ENCODE measurements at regions not wholly inside any gene's neighbourhood (a gene's known extent, or its start where the extent isn't known, plus 50 kb on each side); places are given as distances from the start of the nearest gene placed in this dataset.

DNA sequence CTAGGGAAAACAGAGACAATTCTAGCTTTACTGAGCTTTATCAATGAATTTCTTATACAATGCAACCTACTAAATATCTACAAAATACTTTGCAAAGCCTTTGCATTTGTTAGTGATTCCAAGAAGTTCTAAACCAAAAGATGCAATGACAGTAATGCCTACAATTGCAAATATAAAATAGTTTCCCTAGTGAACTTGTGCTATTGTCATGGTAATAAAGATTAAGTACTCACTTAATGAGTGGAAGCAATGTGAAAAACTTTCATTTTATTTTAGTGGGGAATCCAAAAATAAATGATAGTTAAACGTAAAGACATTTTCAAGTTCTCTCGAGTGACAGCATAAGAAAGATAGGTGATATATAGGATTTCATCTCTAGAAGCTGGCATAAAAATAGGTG is 270.5 kb upstream of the CTNND2 start:
- ChIA-PET CTCF (interaction anchor here (0.6 kb wide), 1 partner anchor 98 kb away, joined by 3 read pairs; no protein-coding TSS in a partner anchor), POLR2A (no interaction called here)
- H3K27ac Mint-ChIP-seq, result peak overlapping the region; percentile 85
- TF ChIP-seq, protein P1, sequence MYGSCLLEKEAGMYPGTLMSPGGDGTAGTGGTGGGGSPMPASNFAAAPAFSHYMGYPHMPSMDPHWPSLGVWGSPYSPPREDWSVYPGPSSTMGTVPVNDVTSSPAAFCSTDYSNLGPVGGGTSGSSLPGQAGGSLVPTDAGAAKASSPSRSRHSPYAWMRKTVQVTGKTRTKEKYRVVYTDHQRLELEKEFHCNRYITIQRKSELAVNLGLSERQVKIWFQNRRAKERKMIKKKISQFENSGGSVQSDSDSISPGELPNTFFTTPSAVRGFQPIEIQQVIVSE (CRISPR knock-in tag; IDR thresholded peaks at IDR 0.05; ENCODE audit: borderline replicate concordance), result no peak
- TF ChIP-seq, protein P2, sequence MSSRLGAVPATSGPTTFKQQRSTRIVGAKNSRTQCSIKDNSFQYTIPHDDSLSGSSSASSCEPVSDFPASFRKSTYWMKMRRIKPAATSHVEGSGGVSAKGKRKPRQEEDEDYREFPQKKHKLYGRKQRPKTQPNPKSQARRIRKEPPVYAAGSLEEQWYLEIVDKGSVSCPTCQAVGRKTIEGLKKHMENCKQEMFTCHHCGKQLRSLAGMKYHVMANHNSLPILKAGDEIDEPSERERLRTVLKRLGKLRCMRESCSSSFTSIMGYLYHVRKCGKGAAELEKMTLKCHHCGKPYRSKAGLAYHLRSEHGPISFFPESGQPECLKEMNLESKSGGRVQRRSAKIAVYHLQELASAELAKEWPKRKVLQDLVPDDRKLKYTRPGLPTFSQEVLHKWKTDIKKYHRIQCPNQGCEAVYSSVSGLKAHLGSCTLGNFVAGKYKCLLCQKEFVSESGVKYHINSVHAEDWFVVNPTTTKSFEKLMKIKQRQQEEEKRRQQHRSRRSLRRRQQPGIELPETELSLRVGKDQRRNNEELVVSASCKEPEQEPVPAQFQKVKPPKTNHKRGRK (CRISPR knock-in tag; IDR thresholded peaks at IDR 0.05; ENCODE audit: borderline replicate concordance), result no peak
- TF ChIP-seq, protein P3, sequence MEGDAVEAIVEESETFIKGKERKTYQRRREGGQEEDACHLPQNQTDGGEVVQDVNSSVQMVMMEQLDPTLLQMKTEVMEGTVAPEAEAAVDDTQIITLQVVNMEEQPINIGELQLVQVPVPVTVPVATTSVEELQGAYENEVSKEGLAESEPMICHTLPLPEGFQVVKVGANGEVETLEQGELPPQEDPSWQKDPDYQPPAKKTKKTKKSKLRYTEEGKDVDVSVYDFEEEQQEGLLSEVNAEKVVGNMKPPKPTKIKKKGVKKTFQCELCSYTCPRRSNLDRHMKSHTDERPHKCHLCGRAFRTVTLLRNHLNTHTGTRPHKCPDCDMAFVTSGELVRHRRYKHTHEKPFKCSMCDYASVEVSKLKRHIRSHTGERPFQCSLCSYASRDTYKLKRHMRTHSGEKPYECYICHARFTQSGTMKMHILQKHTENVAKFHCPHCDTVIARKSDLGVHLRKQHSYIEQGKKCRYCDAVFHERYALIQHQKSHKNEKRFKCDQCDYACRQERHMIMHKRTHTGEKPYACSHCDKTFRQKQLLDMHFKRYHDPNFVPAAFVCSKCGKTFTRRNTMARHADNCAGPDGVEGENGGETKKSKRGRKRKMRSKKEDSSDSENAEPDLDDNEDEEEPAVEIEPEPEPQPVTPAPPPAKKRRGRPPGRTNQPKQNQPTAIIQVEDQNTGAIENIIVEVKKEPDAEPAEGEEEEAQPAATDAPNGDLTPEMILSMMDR (IDR thresholded peaks at IDR 0.05), result no peak
- TF ChIP-seq PRRX2 (CRISPR knock-in tag; IDR thresholded peaks at IDR 0.05), result no peak
- TF ChIP-seq RELA (CRISPR knock-in tag; IDR thresholded peaks at IDR 0.05; ENCODE audit: borderline replicate concordance), result no peak
- no peak for DNase-seq (ENCODE audit: low spot score)
- no peaks in the 10 kb centered on the region for H3K27me3 Mint-ChIP-seq (ENCODE audit: low read depth)
- no peak for ATAC-seq
- H3K36me3 Mint-ChIP-seq, result no peaks in the 10 kb centered on the region
- H3K9me3 Mint-ChIP-seq, result peaks cover 8% of the 10 kb centered on the region
- peak overlapping the region; percentile 34; the same call in 1 of the 2 replicates for H3K4me3 Mint-ChIP-seq
- peaks cover 48% of the 10 kb centered on the region for H3K4me1 Mint-ChIP-seq

- POLR2A ChIA-PET, result no interaction called here
- ATAC-seq, result no peak
- Mint-ChIP-seq H3K9me3 (no peaks in the 10 kb centered on the region), H3K27ac (no peak overlapping the region), H3K4me1 (peaks cover 25% of the 10 kb centered on the region), H3K4me3 (no peak overlapping the region), H3K27me3 (ENCODE audit: low read depth) (no peaks in the 10 kb centered on the region), H3K36me3 (no peaks in the 10 kb centered on the region)
- CTCF ChIA-PET, result no interaction called here
- TF ChIP-seq SP1 (CRISPR knock-in tag; conservative IDR thresholded peaks at IDR 0.05) (no peak), ZBTB43 (CRISPR knock-in tag; IDR thresholded peaks at IDR 0.05) (no peak), ZNF317 (CRISPR knock-in tag; IDR thresholded peaks at IDR 0.05; ENCODE audit: borderline replicate concordance, low read depth) (no peak), MXD4 (CRISPR knock-in tag; IDR thresholded peaks at IDR 0.05; ENCODE audit: borderline replicate concordance) (no peak), FOXK1 (CRISPR knock-in tag; IDR thresholded peaks at IDR 0.05) (no peak), JUN (CRISPR knock-in tag; IDR thresholded peaks at IDR 0.05) (no peak), ERG (CRISPR knock-in tag; IDR thresholded peaks at IDR 0.05) (no peak), NR3C1 (CRISPR knock-in tag; conservative IDR thresholded peaks at IDR 0.05; ENCODE audit: low read depth) (no peak)
- TF ChIP-seq, protein P1 (CRISPR knock-in tag; IDR thresholded peaks at IDR 0.05; ENCODE audit: borderline replicate concordance), result no peak
- no peak for DNase-seq (ENCODE audit: low spot score)
Measured at GRCh38 chr5:12169536-12169935, 265.3 kb upstream of the CTNND2 start.

DNA sequence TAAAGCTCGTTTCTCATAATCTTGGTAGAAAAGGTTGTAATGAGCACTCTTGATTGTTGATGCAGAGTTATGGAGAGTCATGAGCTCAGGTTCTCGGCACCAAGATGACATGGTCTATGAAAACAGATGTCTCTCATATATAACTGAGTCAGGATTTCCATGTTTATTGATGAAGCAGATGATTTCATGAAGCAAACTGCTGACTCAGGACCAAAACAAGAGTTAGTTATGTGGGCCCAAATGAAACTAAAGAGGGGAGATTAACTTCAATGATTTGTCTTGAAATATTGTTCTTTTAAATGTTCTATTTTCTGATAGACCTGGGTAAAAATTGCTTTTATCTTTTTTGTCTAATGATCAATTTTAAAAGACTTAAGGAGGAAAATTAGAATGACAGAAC is 258.6 kb upstream of the CTNND2 start:
- DNase-seq (ENCODE audit: low spot score) (no peak), ATAC-seq (no peak)
- POLR2A ChIA-PET, result no interaction called here
- H3K9me3 Mint-ChIP-seq, result peaks cover 17% of the 10 kb centered on the region
- H3K36me3 Mint-ChIP-seq, result no peaks in the 10 kb centered on the region
- CTCF ChIA-PET, result no interaction called here
- H3K27ac Mint-ChIP-seq, result no peak overlapping the region
- no peak for TF ChIP-seq FOXJ3 (CRISPR knock-in tag; IDR thresholded peaks at IDR 0.05; ENCODE audit: borderline replicate concordance)
- no peak for TF ChIP-seq ZNF219 (CRISPR knock-in tag; IDR thresholded peaks at IDR 0.05; ENCODE audit: borderline replicate concordance)
- TF ChIP-seq SOX15 (CRISPR knock-in tag; IDR thresholded peaks at IDR 0.05), result no peak
- no peak for TF ChIP-seq NFATC4 (CRISPR knock-in tag; IDR thresholded peaks at IDR 0.05)
- TF ChIP-seq GABPB1 (CRISPR knock-in tag; IDR thresholded peaks at IDR 0.05), result no peak
- TF ChIP-seq ZNF138 (CRISPR knock-in tag; conservative IDR thresholded peaks at IDR 0.05), result no peak
- no peak for TF ChIP-seq JUN (CRISPR knock-in tag; IDR thresholded peaks at IDR 0.05)
- no peak overlapping the region for H3K4me3 Mint-ChIP-seq
- H3K27me3 Mint-ChIP-seq (ENCODE audit: low read depth), result no peaks in the 10 kb centered on the region; the same call in 1 of the 2 replicates
- no peaks in the 10 kb centered on the region for H3K4me1 Mint-ChIP-seq

Measured in WTC11 (cell line).